Neural cell (in vitro differentiated cells): ENCODE measurements at regions not wholly inside any gene's neighbourhood (a gene's known extent, or its start where the extent isn't known, plus 50 kb on each side); places are given as distances from the start of the nearest gene placed in this dataset.

Experiments
- EZH2 ChIP-seq: fragments of 200-600, 300-800 bp; shearing (Covaris generic), sonication (generic); IDR thresholded peaks from 2 replicates; pipeline ENCODE4 v1.6.1; 2014; ENCODE audit warnings: antibody characterized with exemption, low read length, borderline replicate concordance, mild to moderate bottlenecking; ENCODE audit not compliant: insufficient read depth, poor library complexity, severe bottlenecking
- MXI1 ChIP-seq: fragments of 450-650 bp; conservative IDR thresholded peaks from 2 replicates; pipeline ENCODE4 v1.6.1; 2014; ENCODE audit warnings: antibody characterized with exemption, mild to moderate bottlenecking; ENCODE audit not compliant: poor library complexity, severe bottlenecking
- RAD21 ChIP-seq: fragments of 450-650 bp; conservative IDR thresholded peaks from 2 replicates; pipeline ENCODE4 v1.6.1; 2014; ENCODE audit warnings: antibody characterized with exemption, mild to moderate bottlenecking, moderate library complexity
- TAF1 ChIP-seq: IDR thresholded peaks from 2 replicates; pipeline ENCODE4 v1.6.1; 2012; ENCODE audit warnings: low read depth
- TF ChIP-seq, protein P1 (sequence below): fragments of 450-650 bp; IDR thresholded peaks from 2 replicates; pipeline ENCODE4 v1.5.1; 2014; ENCODE audit warnings: antibody characterized with exemption, mild to moderate bottlenecking, moderate library complexity; ENCODE audit not compliant: poor library complexity, severe bottlenecking
- TF ChIP-seq, protein P2 (sequence below): IDR thresholded peaks from 2 replicates; pipeline ENCODE4 v1.6.1; 2012; ENCODE audit warnings: borderline replicate concordance

DNA sequence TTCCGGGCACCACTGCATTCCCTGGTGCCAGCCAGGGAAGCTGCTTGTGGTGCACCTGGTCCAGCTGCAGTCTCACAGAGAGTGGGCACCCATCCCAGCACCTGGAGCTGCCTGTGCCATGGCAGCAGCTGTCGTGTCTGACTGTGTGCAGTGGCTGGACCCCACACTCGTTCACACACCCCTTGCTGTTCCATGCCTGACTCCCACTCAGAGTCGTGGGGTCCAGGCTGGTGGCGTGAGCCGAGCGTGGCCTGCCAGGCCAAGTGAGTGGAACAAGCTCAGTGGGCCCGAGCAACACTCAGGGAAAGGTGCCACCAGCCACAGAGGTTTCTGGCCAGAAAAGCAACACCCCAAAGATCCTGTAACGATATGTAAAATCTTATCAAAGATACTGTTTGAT is 97.2 kb upstream of the KCNK1 start:
- TF ChIP-seq, protein P1, sequence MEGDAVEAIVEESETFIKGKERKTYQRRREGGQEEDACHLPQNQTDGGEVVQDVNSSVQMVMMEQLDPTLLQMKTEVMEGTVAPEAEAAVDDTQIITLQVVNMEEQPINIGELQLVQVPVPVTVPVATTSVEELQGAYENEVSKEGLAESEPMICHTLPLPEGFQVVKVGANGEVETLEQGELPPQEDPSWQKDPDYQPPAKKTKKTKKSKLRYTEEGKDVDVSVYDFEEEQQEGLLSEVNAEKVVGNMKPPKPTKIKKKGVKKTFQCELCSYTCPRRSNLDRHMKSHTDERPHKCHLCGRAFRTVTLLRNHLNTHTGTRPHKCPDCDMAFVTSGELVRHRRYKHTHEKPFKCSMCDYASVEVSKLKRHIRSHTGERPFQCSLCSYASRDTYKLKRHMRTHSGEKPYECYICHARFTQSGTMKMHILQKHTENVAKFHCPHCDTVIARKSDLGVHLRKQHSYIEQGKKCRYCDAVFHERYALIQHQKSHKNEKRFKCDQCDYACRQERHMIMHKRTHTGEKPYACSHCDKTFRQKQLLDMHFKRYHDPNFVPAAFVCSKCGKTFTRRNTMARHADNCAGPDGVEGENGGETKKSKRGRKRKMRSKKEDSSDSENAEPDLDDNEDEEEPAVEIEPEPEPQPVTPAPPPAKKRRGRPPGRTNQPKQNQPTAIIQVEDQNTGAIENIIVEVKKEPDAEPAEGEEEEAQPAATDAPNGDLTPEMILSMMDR, result no peak
- TF ChIP-seq EZH2 (no peak), MXI1 (no peak), TAF1 (no peak), RAD21 (no peak)
- TF ChIP-seq, protein P2, sequence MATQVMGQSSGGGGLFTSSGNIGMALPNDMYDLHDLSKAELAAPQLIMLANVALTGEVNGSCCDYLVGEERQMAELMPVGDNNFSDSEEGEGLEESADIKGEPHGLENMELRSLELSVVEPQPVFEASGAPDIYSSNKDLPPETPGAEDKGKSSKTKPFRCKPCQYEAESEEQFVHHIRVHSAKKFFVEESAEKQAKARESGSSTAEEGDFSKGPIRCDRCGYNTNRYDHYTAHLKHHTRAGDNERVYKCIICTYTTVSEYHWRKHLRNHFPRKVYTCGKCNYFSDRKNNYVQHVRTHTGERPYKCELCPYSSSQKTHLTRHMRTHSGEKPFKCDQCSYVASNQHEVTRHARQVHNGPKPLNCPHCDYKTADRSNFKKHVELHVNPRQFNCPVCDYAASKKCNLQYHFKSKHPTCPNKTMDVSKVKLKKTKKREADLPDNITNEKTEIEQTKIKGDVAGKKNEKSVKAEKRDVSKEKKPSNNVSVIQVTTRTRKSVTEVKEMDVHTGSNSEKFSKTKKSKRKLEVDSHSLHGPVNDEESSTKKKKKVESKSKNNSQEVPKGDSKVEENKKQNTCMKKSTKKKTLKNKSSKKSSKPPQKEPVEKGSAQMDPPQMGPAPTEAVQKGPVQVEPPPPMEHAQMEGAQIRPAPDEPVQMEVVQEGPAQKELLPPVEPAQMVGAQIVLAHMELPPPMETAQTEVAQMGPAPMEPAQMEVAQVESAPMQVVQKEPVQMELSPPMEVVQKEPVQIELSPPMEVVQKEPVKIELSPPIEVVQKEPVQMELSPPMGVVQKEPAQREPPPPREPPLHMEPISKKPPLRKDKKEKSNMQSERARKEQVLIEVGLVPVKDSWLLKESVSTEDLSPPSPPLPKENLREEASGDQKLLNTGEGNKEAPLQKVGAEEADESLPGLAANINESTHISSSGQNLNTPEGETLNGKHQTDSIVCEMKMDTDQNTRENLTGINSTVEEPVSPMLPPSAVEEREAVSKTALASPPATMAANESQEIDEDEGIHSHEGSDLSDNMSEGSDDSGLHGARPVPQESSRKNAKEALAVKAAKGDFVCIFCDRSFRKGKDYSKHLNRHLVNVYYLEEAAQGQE, result no peak
